GM12878 (cell line): ENCODE measurements at regions not wholly inside any gene's neighbourhood (a gene's known extent, or its start where the extent isn't known, plus 50 kb on each side); places are given as distances from the start of the nearest gene placed in this dataset.

Experiments used
- ATAC-seq: fragments of 200-7000 bp; cut with Tn5 transposase; 3 replicates; pipeline ENCODE4 v1.9.1; 2020; ENCODE audit warnings: mild to moderate bottlenecking, moderate library complexity
- BruUV-seq: library from RNA; stranded (reverse); fragments of 400-500 nt; replicated peaks from 2 replicates; lab custom pipeline; 2021; lab: Mats Ljungman, UMichigan
- CTCF ChIA-PET: fragments of 300-600 bp; sonication (Branson Sonifier 250); formaldehyde crosslinking; extraction: SDS; loops from one replicate; lab custom pipeline; 2021; ENCODE audit warnings: inconsistent platforms; lab: Yijun Ruan, JAX
- POLR2A ChIA-PET: fragments of 350-600 bp; formaldehyde crosslinking; extraction: SDS; loops from one replicate; lab custom pipeline; 2021; ENCODE audit warnings: inconsistent platforms; lab: Charles Lee
- RAD21 ChIA-PET: fragments of 300-600 bp; sonication (Branson Sonifier 250); formaldehyde crosslinking; loops from one replicate; lab custom pipeline; 2023; ENCODE audit warnings: antibody characterized with exemption; ENCODE audit not compliant: unreplicated experiment; lab: Charles Lee
- SMC1A ChIA-PET: fragments of 300-600 bp; sonication (Branson Sonifier 250); formaldehyde crosslinking; loops from one replicate; lab custom pipeline; 2023; ENCODE audit not compliant: unreplicated experiment, uncharacterized antibody; lab: Charles Lee
- DNase-seq: peaks from one replicate; pipeline ENCODE4 v3.0.0-alpha.2; 2011; ENCODE audit warnings: low read depth, low spot score
- FAIRE-seq: peaks from 3 replicates; lab custom pipeline; 2011; peaks lifted over from hg19 to GRCh38; lab: Jason Lieb, UNC
- H2AFZ ChIP-seq: 2 replicates; pipeline ENCODE4 v1.6.0; 2011; ENCODE audit warnings: low read depth, low read length, control low read depth; ENCODE audit not compliant: control insufficient read depth
- H3K27ac ChIP-seq: 2 replicates; pipeline ENCODE4 v1.5.1; 2011; ENCODE audit warnings: control low read depth; ENCODE audit not compliant: control insufficient read depth, insufficient read depth
- H3K27me3 ChIP-seq, 2 experiments: replicated peaks in 1 of 2; 2 replicates each; pipeline versions ENCODE4 v1.6.0 to v1.6.1; 2011; ENCODE audit warnings: low read length in 1 of 2; ENCODE audit not compliant: control insufficient read depth in 2 of 2, insufficient read depth in 2 of 2
- H3K36me3 ChIP-seq, 2 experiments: 2 replicates each; pipeline ENCODE4 v1.5.1; 2011; ENCODE audit warnings: low read length in 1 of 2; ENCODE audit not compliant: control insufficient read depth in 2 of 2, insufficient read depth in 2 of 2
- H3K4me1 ChIP-seq: 2 replicates; pipeline ENCODE4 v1.6.1; 2011; ENCODE audit warnings: mild to moderate bottlenecking, low read length, moderate library complexity, mixed read lengths; ENCODE audit not compliant: control insufficient read depth, insufficient read depth
- H3K4me2 ChIP-seq: 2 replicates; pipeline ENCODE4 v1.6.0; 2011; ENCODE audit warnings: control low read depth; ENCODE audit not compliant: control insufficient read depth, insufficient read depth
- H3K4me3 ChIP-seq: fragments of 200-600 bp; sonication (generic); 2 replicates; pipeline ENCODE4 v1.5.1; 2016
- H3K79me2 ChIP-seq: 2 replicates; pipeline ENCODE4 v1.6.0; 2011; ENCODE audit warnings: low read length; ENCODE audit not compliant: control insufficient read depth, insufficient read depth
- H3K9ac ChIP-seq: 2 replicates; pipeline ENCODE4 v1.8.0; 2011; ENCODE audit warnings: low read length, control low read depth, mixed read lengths; ENCODE audit not compliant: control insufficient read depth, insufficient read depth
- H3K9me3 ChIP-seq: replicated peaks from 3 replicates; pipeline ENCODE4 v1.5.1; 2011; ENCODE audit warnings: mild to moderate bottlenecking, low read length; ENCODE audit not compliant: control insufficient read depth, insufficient read depth
- H4K20me1 ChIP-seq: 2 replicates; pipeline ENCODE4 v1.6.0; 2011; ENCODE audit not compliant: control insufficient read depth, insufficient read depth
- CREB1 ChIP-seq: IDR thresholded peaks from 2 replicates; pipeline ENCODE4 v1.6.1; 2012; ENCODE audit warnings: low read depth, mild to moderate bottlenecking, inconsistent platforms
- EP300 ChIP-seq, 2 experiments: fragments of 150-350 bp in 1 of 2; IDR thresholded peaks; 2 replicates each; pipeline ENCODE4 v1.6.1; 2011 to 2012; ENCODE audit warnings: low read depth in 2 of 2, low read length in 2 of 2, borderline replicate concordance in 1 of 2, improper control_type of control experiment in 1 of 2, inconsistent platforms in 1 of 2; ENCODE audit not compliant: control insufficient read depth in 1 of 2
- GATAD2B ChIP-seq: fragments of 450-650 bp; conservative IDR thresholded peaks from 2 replicates; pipeline ENCODE4 v1.6.1; 2017; ENCODE audit warnings: low read depth, mild to moderate bottlenecking, moderate library complexity
- MEF2A ChIP-seq: IDR thresholded peaks from 2 replicates; pipeline ENCODE4 v1.6.1; 2011; ENCODE audit warnings: low read depth, mild to moderate bottlenecking, low read length, moderate library complexity; ENCODE audit not compliant: insufficient read depth
- NFYA ChIP-seq: IDR thresholded peaks from 2 replicates; pipeline ENCODE4 v1.6.1; 2011; ENCODE audit warnings: low read depth, mild to moderate bottlenecking, low read length, improper control_type of control experiment, borderline replicate concordance
- NRF1 ChIP-seq: conservative IDR thresholded peaks from 2 replicates; pipeline ENCODE4 v1.6.1; 2011; ENCODE audit warnings: mild to moderate bottlenecking, low read depth, low read length, improper control_type of control experiment
- RBBP5 ChIP-seq: fragments of 200-600 bp; sonication (generic); conservative IDR thresholded peaks from 2 replicates; pipeline ENCODE4 v1.6.1; 2016
- SMAD1 ChIP-seq: fragments of 450-650 bp; IDR thresholded peaks from 2 replicates; pipeline ENCODE4 v1.6.1; 2018; ENCODE audit warnings: mild to moderate bottlenecking, low read depth; ENCODE audit not compliant: partially characterized antibody
- SMAD5 ChIP-seq: IDR thresholded peaks from 2 replicates; pipeline ENCODE4 v1.6.1; 2016; ENCODE audit warnings: antibody characterized with exemption, low read depth
- STAT1 ChIP-seq: fragments of 450-650 bp; conservative IDR thresholded peaks from 2 replicates; pipeline ENCODE4 v1.6.1; 2014; ENCODE audit warnings: antibody characterized with exemption, mild to moderate bottlenecking
- TBL1XR1 ChIP-seq: IDR thresholded peaks from 2 replicates; pipeline ENCODE4 v1.6.1; 2012; ENCODE audit warnings: low read depth, low read length, improper control_type of control experiment
- WGBS: methylation state at CpG from one replicate; pipeline ENCODE4 v1.1.6; 2016; ENCODE audit warnings: low lambda C conversion rate; ENCODE audit not compliant: insufficient replicate concordance, insufficient coverage; ENCODE audit errors: missing lambda C conversion rate; 5-methylcytosine and 5-hydroxymethylcytosine counted together
- in situ Hi-C: fragments of 300-500 bp; cut with MboI; formaldehyde crosslinking; loops from 9 replicates; pipeline ENCODE4 v1.14.3; 2018; ENCODE audit warnings: mixed read lengths
- intact Hi-C: fragments of 100-400 bp; cut with micrococcal nuclease; formaldehyde crosslinking; loops from one replicate; pipeline ENCODE4 v1.14.2; 2022; ENCODE audit not compliant: unreplicated experiment
- TF ChIP-seq, protein P1 (sequence below): IDR thresholded peaks from 2 replicates; pipeline ENCODE4 v1.6.1; 2012; ENCODE audit warnings: low read depth, low read length, improper control_type of control experiment
- TF ChIP-seq, protein P2 (sequence below): fragments of 450-650 bp; IDR thresholded peaks from 2 replicates; pipeline ENCODE4 v1.6.1; 2018; ENCODE audit warnings: mild to moderate bottlenecking, low read depth, moderate library complexity; ENCODE audit not compliant: partially characterized antibody
- TF ChIP-seq, protein P3 (sequence below): fragments of 450-650 bp; IDR thresholded peaks from 2 replicates; pipeline ENCODE4 v1.6.1; 2017; ENCODE audit warnings: mild to moderate bottlenecking, low read depth, inconsistent platforms; ENCODE audit not compliant: poor library complexity, severe bottlenecking

DNA sequence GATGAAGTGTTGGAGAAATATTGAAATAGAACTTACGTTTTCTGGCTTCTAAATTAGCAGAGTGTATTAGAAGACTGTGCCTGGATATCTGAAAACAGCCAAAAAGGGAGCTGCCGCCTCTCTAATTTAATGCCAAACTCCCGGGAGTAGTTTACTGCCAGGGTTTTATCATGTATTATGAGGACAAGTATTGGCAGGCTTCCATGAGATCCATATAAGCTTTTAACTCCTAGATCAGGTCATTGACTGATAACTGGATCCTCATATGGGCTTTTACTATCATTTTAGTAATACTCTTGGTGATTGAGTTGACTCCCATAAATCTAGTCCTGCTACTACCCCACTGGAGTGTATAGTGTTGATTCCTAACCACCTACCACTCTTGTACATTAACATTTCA, 178.4 kb upstream of the CXADR start:
- Histone ChIP-seq H3K4me1 (no peaks in the 10 kb centered on the region), H3K4me3 (no peak overlapping the region), H3K36me3 (no peaks in the 10 kb centered on the region), H3K9me3 (no peaks in the 10 kb centered on the region; the same call in 2 of the 3 replicates), H3K79me2 (no peaks in the 10 kb centered on the region), H4K20me1 (no peaks in the 10 kb centered on the region), H3K27me3 (no peaks in the 10 kb centered on the region), H3K27ac (no peak overlapping the region), H3K9ac (no peak overlapping the region), H2AFZ (no peak overlapping the region), H3K4me2 (no peak overlapping the region)
- ChIA-PET RAD21 (no interaction called here), POLR2A (no interaction called here), CTCF (no interaction called here), SMC1A (no interaction called here)
- ATAC-seq (no peak), FAIRE-seq (no peak), DNase-seq (no peak)
- TF ChIP-seq, protein P1, sequence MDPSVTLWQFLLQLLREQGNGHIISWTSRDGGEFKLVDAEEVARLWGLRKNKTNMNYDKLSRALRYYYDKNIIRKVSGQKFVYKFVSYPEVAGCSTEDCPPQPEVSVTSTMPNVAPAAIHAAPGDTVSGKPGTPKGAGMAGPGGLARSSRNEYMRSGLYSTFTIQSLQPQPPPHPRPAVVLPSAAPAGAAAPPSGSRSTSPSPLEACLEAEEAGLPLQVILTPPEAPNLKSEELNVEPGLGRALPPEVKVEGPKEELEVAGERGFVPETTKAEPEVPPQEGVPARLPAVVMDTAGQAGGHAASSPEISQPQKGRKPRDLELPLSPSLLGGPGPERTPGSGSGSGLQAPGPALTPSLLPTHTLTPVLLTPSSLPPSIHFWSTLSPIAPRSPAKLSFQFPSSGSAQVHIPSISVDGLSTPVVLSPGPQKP = no peak
- TF ChIP-seq EP300 (IDR thresholded peaks at IDR 0.05; ENCODE audit: borderline replicate concordance in 1 of 2, control insufficient read depth in 1 of 2, low read depth in 2 of 2, low read length in 2 of 2) (no peak), NFYA (no peak), GATAD2B (no peak), SMAD1 (no peak), CREB1 (no peak), NRF1 (no peak), SMAD5 (no peak), TBL1XR1 (no peak), STAT1 (no peak), RBBP5 (no peak), MEF2A (no peak)
- TF ChIP-seq, protein P2, sequence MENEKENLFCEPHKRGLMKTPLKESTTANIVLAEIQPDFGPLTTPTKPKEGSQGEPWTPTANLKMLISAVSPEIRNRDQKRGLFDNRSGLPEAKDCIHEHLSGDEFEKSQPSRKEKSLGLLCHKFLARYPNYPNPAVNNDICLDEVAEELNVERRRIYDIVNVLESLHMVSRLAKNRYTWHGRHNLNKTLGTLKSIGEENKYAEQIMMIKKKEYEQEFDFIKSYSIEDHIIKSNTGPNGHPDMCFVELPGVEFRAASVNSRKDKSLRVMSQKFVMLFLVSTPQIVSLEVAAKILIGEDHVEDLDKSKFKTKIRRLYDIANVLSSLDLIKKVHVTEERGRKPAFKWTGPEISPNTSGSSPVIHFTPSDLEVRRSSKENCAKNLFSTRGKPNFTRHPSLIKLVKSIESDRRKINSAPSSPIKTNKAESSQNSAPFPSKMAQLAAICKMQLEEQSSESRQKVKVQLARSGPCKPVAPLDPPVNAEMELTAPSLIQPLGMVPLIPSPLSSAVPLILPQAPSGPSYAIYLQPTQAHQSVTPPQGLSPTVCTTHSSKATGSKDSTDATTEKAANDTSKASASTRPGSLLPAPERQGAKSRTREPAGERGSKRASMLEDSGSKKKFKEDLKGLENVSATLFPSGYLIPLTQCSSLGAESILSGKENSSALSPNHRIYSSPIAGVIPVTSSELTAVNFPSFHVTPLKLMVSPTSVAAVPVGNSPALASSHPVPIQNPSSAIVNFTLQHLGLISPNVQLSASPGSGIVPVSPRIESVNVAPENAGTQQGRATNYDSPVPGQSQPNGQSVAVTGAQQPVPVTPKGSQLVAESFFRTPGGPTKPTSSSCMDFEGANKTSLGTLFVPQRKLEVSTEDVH = no peak
- TF ChIP-seq, protein P3, sequence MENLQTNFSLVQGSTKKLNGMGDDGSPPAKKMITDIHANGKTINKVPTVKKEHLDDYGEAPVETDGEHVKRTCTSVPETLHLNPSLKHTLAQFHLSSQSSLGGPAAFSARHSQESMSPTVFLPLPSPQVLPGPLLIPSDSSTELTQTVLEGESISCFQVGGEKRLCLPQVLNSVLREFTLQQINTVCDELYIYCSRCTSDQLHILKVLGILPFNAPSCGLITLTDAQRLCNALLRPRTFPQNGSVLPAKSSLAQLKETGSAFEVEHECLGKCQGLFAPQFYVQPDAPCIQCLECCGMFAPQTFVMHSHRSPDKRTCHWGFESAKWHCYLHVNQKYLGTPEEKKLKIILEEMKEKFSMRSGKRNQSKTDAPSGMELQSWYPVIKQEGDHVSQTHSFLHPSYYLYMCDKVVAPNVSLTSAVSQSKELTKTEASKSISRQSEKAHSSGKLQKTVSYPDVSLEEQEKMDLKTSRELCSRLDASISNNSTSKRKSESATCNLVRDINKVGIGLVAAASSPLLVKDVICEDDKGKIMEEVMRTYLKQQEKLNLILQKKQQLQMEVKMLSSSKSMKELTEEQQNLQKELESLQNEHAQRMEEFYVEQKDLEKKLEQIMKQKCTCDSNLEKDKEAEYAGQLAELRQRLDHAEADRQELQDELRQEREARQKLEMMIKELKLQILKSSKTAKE = no peak
- no TSS peak for BruUV-seq
- WGBS = 18% methylated on average over 3 of the region's 3 CpGs
- in situ Hi-C loops = no loop called here
- intact Hi-C loops = no loop called here
